T47D (cell line): ENCODE measurements at regions not wholly inside any gene's neighbourhood (a gene's known extent, or its start where the extent isn't known, plus 50 kb on each side); places are given as distances from the start of the nearest gene placed in this dataset.

Experiments used
- DNase-seq, 2 experiments: peaks; one replicate each; pipeline versions ENCODE4 v3.0.0 to v3.0.0-alpha.2; 2011 to 2012; ENCODE audit warnings: low read depth in 1 of 2, low spot score in 1 of 2
- JUND ChIP-seq: IDR thresholded peaks from 2 replicates; pipeline ENCODE4 v1.6.1; 2012; ENCODE audit warnings: low read depth
- in situ Hi-C: cut with HindIII; loops from 2 replicates; pipeline ENCODE4 v1.10.0; 2016; ENCODE audit warnings: low sequenced_read_pairs, low pct_unique_long_range_greater_than_20kb

DNA sequence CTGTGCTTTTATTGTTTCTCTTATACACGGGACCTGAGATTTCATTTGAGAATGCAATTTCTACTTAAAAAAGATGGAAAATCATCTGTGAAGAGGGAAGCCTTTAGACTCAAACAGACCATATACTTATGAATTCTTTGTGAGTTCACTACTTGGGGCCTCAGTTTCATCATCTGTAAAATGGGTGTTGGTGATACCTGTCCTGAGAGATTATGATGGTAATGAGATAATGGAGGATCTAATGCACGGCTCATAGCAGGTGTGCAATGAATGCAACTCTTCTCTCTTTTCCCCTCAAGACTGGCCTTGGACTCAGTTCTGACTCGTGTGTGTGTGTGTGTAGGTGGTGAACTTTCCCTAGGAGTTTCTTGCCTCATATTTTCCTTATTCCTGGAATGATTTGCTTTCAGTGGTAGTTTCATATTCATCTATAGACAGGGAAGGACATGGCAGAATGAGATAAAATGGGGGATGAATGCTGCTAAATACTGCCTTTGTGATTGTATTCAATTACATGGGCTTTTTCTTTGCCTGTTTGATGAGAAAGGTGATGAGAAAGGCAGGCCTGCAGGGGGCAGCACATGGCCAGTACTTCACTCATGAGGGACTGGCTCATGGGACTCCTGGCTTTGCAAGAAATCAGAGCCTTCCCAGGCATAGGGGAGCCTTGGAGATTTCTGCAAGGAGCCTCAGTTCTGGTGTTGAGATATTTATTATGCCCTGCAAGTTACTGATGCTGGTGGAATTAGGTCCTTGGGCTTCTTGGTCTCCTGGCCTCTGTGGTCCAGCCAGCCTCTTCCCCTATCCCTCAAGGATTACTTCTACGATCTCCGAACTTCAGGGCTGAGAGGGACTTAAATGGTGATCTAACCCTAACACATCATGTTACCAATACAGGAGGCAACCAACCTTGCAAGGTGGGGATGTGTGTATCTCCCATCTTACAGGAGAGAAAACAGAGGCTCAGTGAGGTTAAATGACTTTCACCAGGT lies 70.7 kb downstream of the RPLP1 start:
- in situ Hi-C loops: no loop called here

DNA sequence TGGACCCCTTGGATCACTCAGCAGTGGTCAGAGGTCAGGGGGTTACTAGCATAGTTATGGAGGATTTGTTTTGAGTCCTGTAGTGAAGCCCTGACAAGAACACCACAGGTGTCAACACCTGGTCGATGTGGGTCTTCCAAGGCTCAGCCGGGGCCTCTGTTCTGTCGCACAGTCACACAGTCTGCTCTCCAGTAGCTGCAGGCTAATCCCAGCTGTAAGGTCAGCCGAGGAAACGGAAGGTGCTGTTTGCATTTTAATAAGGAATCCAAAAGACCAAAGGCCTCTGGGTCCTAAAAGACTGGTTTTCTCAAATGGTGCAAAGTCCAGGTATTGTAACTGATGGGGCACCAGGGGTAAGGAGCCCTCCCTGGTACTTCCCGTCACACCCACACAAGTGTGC lies 71.7 kb downstream of the RPLP1 start:
- peak in 1 of 2 experiments; percentile 41 for DNase-seq
- TF ChIP-seq JUND: no peak
- in situ Hi-C loops: no loop called here

More for the DNA sequence above, 70.7 kb downstream of the RPLP1 start:
- no peak for TF ChIP-seq JUND
- peak; percentile 43 to 85 for DNase-seq

DNA sequence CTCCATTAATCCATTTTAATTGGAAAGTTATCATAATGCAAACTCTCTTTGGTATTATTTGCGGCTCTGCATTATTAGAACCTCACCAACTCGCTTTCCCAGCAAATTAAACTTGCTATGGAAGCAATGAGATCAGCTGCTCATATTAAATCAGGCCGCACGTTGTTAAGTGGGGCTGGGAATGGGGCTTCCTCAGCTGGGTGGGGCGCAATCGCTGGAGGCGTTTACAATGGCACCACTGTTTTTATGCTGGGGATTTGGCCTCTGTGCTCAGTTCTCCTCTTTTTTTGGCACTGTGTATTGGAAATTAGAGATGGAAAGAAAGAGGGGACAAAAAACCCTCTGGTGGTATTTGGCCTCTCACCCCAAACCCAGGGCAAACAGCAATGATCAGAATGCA lies 72.2 kb downstream of the RPLP1 start:
- no peak for TF ChIP-seq JUND
- no peak for DNase-seq
- in situ Hi-C loops: no loop called here

DNA sequence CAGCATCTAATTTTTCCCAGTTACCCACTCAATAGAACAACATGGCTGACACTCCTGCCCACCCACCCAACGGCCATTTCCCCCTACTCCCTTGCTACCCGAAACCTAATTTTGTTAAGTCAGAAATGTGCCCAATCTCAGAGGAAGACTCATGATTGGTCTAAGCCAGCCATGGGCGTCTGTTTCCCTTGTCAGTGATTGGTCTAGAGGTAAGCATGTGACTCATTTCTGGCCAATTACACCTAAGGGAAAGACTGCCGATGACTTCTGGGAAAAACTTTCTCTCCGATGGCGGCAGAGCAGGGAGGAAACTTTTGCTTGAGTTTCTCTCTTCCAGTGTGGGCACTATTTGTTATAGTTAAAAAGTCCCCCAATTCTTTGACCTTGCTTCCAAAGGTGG lies 72.9 kb downstream of the RPLP1 start:
- in situ Hi-C loops: no loop called here
- no peak for DNase-seq
- TF ChIP-seq JUND: no peak

DNA sequence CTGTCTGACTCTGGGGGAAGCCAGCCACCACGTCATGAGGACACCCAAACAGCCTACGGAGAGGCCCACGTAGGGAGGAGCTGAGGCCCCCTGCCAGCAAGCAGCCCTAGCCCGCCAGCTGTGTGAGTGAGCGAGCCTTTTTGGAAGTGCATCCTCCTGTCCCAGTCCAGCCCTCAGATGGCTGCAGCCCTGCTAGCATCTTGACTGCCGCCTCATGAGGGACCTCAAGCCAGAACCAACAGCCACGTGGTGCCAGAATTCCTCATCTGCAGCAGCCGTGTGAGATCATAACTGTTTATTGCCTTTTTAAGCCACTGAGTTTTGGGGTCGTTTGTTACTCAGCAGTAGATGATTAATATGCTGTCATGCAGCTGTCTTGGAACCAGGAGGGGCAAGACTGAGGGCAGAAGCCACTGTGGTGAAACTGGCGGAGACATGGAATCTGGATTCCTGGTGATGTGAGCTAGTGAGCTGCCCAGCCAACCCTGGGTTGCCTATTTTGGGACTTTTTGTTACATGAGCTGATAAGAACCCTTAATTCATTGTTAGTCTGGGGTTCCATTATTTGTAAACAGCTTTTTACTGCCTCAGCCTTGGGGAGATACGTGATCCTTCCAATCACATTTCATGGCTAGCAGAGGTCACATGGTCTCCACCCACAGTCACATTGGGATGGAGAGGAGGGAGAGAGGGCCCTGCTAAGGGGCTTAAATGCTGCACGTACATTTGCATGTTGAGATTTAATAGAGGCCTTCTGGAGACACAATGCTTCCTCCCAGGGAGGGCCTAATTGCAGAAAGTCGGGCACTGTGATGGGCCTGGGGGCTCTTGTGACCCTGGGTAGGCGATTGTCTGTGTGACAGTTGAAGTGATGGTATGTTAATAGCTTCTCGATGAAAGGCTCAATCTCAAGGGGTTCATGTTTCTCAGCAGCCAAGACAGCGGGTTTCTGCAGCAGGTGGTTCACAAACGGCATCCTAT lies 73.8 kb downstream of the RPLP1 start:
- DNase-seq: no peak
- in situ Hi-C loops: no loop called here
- TF ChIP-seq JUND: no peak

DNA sequence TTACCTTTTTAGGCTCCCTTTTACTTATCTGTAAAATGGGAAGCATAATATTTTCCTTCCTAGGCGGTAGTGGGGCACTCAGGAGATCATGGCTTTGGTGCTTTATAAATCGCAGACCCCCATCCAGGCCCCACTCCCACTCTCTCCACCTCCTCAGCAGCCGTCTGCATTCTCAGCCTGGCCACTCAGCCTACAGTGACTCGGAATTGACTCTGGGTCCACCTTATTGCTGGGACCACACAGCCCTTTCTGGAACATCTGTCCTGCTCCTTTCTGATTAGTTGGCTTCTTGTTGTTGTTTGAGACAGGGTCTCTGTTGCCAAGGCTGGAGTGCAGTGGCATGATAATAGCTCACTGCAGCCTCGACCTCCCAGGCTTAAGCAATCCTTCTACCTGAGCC lies 76.5 kb downstream of the RPLP1 start:
- no peak for TF ChIP-seq JUND
- no peak for DNase-seq
- in situ Hi-C loops: no loop called here

DNA sequence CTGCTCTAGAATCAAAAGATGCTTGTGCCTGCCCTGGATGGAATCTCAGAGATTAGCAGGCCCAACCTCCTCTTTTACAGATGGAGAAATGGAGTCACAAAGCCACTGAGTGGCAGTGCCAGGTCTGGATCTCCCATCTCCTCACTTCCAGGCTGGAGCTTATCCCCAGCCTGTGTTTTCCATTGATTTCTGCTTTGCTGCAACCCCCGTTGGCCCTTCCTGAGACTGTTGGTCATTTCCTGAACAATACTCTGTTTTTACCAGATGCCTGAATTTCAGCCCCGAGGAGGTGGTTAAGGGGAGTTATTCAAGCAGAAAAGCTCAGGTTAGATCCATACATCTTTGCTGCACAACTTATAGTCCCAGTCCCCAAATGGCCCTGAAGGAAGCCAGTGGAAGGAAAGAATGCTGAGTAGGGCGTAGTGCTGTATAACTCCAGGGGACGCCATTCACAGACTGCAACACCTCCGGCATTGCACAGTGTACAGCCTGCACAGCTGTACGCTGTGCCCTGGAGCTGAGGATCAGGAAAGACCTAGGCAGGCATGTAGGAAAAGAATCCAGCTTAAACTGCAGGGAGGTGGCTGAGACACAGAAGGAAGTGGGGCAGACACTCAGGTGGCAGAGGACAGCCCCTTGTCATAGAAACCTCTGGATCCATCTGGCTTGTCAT lies 77.5 kb downstream of the RPLP1 start:
- no peak for DNase-seq
- in situ Hi-C loops: no loop called here
- no peak for TF ChIP-seq JUND

DNA sequence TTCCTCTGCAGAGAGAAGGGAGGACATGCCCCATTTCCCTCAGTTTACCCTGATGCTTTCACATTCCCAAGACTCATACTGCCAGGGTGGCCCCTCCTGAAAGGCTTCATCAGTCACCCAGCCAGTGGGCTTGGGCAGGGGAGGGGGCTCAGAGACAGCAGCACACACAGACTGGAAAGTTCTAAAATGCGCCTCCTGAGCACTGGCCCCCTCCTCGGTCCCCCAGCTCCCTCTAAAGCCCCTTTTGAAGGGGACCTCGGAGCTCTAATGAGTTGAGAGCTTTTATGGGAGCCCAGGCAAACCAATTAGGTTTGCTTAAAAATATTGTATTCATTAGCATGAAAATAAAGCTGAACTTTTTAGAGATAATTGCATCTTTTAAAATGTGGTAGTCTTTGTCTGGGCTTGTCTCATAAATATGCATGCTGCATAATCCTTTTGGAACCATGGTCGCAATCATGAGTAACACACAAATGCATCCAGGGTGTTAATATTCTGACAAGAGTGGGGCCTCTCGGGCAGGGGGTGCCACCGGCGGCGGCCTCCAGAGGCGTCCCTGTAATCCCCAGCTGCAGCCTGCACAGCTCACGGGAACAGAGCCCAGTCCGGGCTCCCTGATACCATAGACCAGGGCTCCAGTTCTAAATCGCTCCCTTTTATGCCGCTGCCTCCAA lies 78.5 kb downstream of the RPLP1 start:
- in situ Hi-C loops: no loop called here
- no peak for DNase-seq

DNA sequence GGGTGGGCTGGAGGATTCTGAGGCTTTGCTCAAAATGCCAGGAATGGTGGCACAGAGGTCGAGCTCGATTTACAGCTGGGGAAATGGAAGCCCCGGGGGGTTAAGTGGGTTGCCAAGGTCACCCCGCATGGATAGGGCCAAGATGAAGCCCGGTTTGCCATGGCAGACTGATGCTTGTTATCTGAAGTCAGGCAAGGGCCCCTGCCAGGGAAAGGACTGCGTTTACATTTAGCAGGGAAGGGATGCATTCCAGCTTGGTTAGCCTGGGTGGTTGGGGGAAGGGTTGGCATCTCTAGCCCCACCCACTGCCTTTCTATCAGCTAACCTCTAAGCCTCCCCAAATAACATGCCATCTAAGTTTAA lies 79.0 kb downstream of the RPLP1 start:
- no peak for DNase-seq
- in situ Hi-C loops: no loop called here
- TF ChIP-seq JUND: no peak

More for the DNA sequence above, 78.5 kb downstream of the RPLP1 start:
- TF ChIP-seq JUND: no peak

DNA sequence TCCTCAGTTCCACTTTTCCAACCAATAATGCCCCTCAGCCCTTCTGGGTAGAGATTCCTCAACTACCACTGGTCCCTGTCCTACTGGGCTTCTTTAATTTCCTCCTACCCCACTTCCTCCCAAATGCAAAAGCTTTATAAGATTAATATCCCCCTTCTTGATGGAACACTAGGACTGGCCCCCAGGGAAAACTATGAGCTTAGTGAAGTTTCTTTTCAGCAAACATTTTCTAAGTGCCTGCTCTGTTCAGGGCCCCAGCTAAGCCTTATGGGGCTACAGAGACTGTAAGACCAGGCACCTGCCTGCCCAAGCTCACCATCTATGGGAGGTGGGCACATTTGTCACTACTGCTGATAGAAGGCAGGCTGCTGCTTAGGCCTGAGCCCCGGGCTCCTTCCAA lies 79.4 kb downstream of the RPLP1 start:
- in situ Hi-C loops: no loop called here
- TF ChIP-seq JUND: no peak
- no peak for DNase-seq

DNA sequence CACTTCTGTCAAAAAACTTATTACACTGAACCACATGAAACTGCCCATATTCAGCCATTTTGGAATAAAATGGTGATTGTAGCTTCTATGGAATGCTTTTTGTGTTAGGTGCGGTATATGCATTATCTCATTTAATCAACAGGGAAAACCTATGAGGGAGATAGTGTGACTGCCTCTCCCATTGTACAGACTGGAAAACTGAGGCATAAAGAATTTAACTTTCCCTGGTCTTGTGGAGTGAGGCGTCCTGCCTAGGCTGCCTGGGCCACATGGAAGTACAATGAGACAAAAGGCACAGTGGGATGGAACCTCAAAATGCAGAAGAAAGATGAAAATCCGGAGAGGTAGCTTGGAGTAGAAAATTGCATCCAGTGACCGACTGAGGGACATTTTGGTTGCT lies 80.2 kb downstream of the RPLP1 start:
- TF ChIP-seq JUND: no peak
- in situ Hi-C loops: no loop called here
- DNase-seq: no peak

DNA sequence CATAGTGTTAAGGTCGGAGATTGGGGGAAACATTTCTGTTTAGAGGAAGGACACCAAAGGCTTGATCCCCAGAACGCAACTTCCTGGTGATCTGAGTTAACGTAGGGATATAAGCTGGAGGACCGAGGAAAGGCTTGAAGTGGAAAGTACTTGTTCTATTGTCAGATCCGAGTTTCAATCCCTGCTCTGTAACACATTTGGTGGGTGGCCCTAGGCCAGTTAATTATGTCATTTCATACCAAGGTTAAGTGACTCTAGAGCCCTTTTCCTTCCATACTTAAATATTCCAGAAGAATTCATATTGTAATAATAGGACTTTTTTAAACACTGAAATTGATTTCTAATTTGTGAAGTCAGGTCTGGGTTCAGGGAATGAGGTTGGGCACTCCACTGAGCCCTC lies 80.9 kb downstream of the RPLP1 start:
- no peak for TF ChIP-seq JUND

More for the DNA sequence above, 80.9 kb downstream of the RPLP1 start:
- in situ Hi-C loops: no loop called here
- DNase-seq: no peak
